Tibial nerve (tissue), 3 donors: ENCODE measurements at regions not wholly inside any gene's neighbourhood (a gene's known extent, or its start where the extent isn't known, plus 50 kb on each side); places are given as distances from the start of the nearest gene placed in this dataset.

Source experiments
- CTCF ChIP-seq, 5 experiments: fragments of 200-600 bp in 3 of 5; fragments of 450-650 bp in 2 of 5; sonication (generic) in 3 of 5; IDR thresholded peaks; one replicate each; pipeline ENCODE4 v1.5.1; 2016 to 2019; ENCODE audit warnings: antibody characterized with exemption in 5 of 5, mild to moderate bottlenecking in 3 of 5, moderate library complexity in 2 of 5
- POLR2A ChIP-seq, 2 donors: fragments of 450-650 bp; IDR thresholded peaks; one replicate each; pipeline ENCODE4 v1.6.1; 2017; ENCODE audit warnings: antibody characterized with exemption in 2 of 2, mild to moderate bottlenecking in 2 of 2, moderate library complexity in 2 of 2

DNA sequence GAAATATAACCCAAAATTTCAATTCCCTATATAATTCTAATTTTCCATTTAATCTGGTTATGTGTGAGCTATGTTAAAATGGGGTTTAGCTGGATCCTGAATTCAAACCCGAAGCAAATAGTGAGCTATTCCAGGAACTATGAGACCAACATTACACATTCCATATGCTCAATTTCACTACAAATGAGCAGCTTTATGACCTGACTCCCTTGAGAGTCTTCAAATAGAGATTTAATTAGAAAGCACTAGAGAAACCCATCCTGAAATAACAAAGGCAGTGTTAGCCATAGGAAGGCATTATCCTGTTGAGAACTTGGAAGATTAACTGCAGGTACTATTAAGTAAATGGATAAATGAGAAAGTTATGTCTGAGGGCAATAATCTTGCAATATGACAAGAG, 890.0 kb downstream of the GRM8 start:
- no peak for TF ChIP-seq POLR2A (IDR thresholded peaks at IDR 0.05)
- TF ChIP-seq CTCF (IDR thresholded peaks at IDR 0.05): no peak
